Stimulated activated CD4-positive, alpha-beta T cell treated with anti-CD3 and anti-CD28 coated beads, Interleukin-4, amount 100 ng/mL, for 4 hours (primary cell): ENCODE measurements at regions not wholly inside any gene's neighbourhood (a gene's known extent, or its start where the extent isn't known, plus 50 kb on each side); places are given as distances from the start of the nearest gene placed in this dataset.
A peak's percentile ranks its signal among the peaks of the same experiment; 100 is the strongest.
"Not testable (repeated sequence)": the region's sequence is repeated elsewhere in the genome, so short reads cannot be mapped to it uniquely, and the experiment has no call there.

Experiments
- DNase-seq, 2 experiments: peaks; one replicate each; pipeline ENCODE4 v3.0.0-alpha.2; 2020

- DNase-seq: no peak
These were observed 273.8 kb downstream of the RPS6KC1 start for GRCh38 chr1:213324859-213325258.

- DNase-seq: no peak
These were observed 274.4 kb downstream of the RPS6KC1 start for GRCh38 chr1:213325482-213325881.

GRCh38 chr1:213326281-213327016, 275.4 kb downstream of the RPS6KC1 start:
- DNase-seq: no peak

GRCh38 chr1:213327017-213327667, 276.1 kb downstream of the RPS6KC1 start:
- DNase-seq: no peak

- no peak for DNase-seq
These were observed 278.5 kb downstream of the RPS6KC1 start for GRCh38 chr1:213329406-213330008.

GRCh38 chr1:213330281-213330680, 279.2 kb downstream of the RPS6KC1 start:
- DNase-seq: no peak

GRCh38 chr1:213331631-213332175, 280.7 kb downstream of the RPS6KC1 start:
- DNase-seq: no peak

- no peak for DNase-seq
These were observed 281.4 kb downstream of the RPS6KC1 start for GRCh38 chr1:213332491-213332890.

GRCh38 chr1:213333121-213333520, 282.1 kb downstream of the RPS6KC1 start:
- no peak for DNase-seq

GRCh38 chr1:213335084-213335483, 284.0 kb downstream of the RPS6KC1 start:
- DNase-seq: no peak

- no peak for DNase-seq
These were observed 286.1 kb downstream of the RPS6KC1 start for GRCh38 chr1:213337025-213337678.

GRCh38 chr1:213340593-213340992, 289.6 kb downstream of the RPS6KC1 start:
- DNase-seq: no peak

GRCh38 chr1:213345621-213346020, 294.6 kb downstream of the RPS6KC1 start:
- no peak for DNase-seq

GRCh38 chr1:213357403-213357802, 306.4 kb downstream of the RPS6KC1 start:
- no peak for DNase-seq

- not testable (repeated sequence) for DNase-seq
These were observed 307.3 kb downstream of the RPS6KC1 start for GRCh38 chr1:213358368-213358767.

GRCh38 chr1:213362598-213362997, 311.6 kb downstream of the RPS6KC1 start:
- no peak for DNase-seq

GRCh38 chr1:213366141-213366831, 315.2 kb downstream of the RPS6KC1 start:
- no peak for DNase-seq

- no peak for DNase-seq
These were observed 318.4 kb downstream of the RPS6KC1 start for GRCh38 chr1:213369465-213369864.

- DNase-seq: no peak
These were observed 319.5 kb downstream of the RPS6KC1 start for GRCh38 chr1:213370523-213370922.

GRCh38 chr1:213371525-213371846, 320.4 kb downstream of the RPS6KC1 start:
- DNase-seq: no peak

GRCh38 chr1:213371847-213372619, 321.0 kb downstream of the RPS6KC1 start:
- no peak for DNase-seq

GRCh38 chr1:213374369-213374768, 323.3 kb downstream of the RPS6KC1 start:
- DNase-seq: peak; percentile 32 to 62
